Erythroblast (primary cell): ENCODE measurements at regions not wholly inside any gene's neighbourhood (a gene's known extent, or its start where the extent isn't known, plus 50 kb on each side); places are given as distances from the start of the nearest gene placed in this dataset.

Source experiments
- DNase-seq, 2 experiments: peaks; one replicate each; lab custom pipeline; 2025; lab: John Stamatoyannopoulos, UW
- GATA1 ChIP-seq: IDR thresholded peaks from 2 replicates; pipeline ENCODE4 v1.6.1; 2011; ENCODE audit warnings: low read depth, mild to moderate bottlenecking, control low read depth, low read length, moderate library complexity
- POLR2A ChIP-seq: IDR thresholded peaks from 2 replicates; pipeline ENCODE4 v1.6.1; 2011; ENCODE audit warnings: mild to moderate bottlenecking, low read length

- DNase-seq = no peak
Observed at GRCh38 chr2:147684903-147685302, 159.9 kb upstream of the ACVR2A start.

DNA sequence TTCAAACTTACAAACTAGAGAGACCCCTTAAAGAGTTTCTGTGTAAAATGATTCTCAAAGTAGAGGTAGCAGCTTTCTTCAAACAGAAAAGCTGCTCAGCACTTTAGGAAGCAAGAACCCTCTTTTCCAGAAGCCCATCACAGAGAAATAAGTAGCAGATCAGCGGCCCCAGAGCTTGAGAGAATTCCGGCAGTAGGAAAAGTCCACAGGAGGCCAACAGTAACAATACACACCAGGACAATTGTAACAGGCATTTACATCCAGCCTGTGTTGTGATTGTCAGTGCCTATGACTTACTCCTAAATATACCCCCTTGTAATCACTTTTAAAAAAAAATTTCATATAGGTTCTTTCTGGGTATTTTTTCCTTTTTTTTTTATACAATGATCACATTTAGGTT is 161.4 kb upstream of the ACVR2A start:
- no peak for DNase-seq
- TF ChIP-seq GATA1 (no peak), POLR2A (no peak)

More at GRCh38 chr2:147684903-147685302, 159.9 kb upstream of the ACVR2A start:
- TF ChIP-seq GATA1 = no peak
- no peak for TF ChIP-seq POLR2A

DNA sequence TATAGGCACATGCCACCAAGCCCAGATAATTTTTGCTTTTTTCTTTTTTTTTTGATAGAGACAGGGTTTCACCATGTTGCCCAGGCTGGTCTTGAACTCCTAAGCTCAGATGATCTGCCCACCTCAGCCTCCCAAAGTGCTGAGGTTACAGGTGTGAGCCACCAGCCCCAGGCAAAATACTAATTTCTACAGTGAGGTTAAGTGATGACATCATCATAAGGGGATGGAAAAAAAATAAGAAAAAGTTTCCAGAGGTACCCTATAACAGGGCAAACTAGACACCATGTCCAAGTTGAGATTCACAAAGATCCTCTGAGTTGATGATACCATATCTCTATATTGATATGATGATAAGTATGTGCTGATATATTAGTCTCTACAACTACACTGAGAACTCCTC is 163.7 kb upstream of the ACVR2A start:
- TF ChIP-seq GATA1 (no peak), POLR2A (no peak)
- no peak for DNase-seq

- TF ChIP-seq GATA1 (no peak), POLR2A (no peak)
- no peak for DNase-seq
Observed at GRCh38 chr2:147679955-147680531, 164.8 kb upstream of the ACVR2A start.

DNA sequence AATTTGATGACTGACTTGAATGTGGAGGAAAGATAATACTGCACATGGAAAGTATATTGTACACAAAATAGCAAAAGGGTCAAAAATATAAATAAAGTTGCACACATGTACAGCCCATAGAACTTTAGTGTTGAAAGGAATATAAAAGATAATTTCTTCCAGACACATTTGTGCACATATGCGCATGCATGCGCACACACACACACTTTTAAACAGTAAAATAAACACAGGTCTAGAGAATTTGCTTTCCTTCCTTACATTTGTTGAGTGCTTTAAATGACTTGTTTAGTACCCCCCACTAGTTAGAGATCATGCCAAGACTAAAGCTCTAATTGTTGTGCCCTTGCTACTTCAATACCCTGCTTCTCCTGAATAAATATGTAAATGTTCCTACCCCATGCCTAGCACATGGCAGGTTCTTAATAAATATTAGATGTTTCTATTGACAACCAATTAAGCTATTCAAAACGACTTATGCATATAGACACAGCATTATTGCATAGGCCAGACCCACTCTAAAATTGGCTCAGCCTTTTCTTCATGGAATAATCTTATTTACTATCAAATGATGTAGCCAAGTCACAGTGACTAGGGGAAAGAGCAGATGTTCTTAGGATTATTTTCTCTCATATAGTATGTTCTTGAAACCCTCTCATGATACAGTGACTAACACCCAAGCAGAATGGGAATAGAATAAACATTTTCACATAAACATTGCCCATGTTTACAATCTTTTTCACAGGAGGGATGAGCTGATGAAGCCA is 165.5 kb upstream of the ACVR2A start:
- no peak for TF ChIP-seq GATA1
- no peak for TF ChIP-seq POLR2A
- DNase-seq = no peak

GRCh38 chr2:147665105-147665504 is 179.7 kb upstream of the ACVR2A start:
- TF ChIP-seq GATA1 (no peak), POLR2A (no peak)
- no peak for DNase-seq

- no peak for DNase-seq
- TF ChIP-seq POLR2A (no peak), GATA1 (no peak)
Observed at GRCh38 chr2:147663962-147664361, 180.9 kb upstream of the ACVR2A start.

DNA sequence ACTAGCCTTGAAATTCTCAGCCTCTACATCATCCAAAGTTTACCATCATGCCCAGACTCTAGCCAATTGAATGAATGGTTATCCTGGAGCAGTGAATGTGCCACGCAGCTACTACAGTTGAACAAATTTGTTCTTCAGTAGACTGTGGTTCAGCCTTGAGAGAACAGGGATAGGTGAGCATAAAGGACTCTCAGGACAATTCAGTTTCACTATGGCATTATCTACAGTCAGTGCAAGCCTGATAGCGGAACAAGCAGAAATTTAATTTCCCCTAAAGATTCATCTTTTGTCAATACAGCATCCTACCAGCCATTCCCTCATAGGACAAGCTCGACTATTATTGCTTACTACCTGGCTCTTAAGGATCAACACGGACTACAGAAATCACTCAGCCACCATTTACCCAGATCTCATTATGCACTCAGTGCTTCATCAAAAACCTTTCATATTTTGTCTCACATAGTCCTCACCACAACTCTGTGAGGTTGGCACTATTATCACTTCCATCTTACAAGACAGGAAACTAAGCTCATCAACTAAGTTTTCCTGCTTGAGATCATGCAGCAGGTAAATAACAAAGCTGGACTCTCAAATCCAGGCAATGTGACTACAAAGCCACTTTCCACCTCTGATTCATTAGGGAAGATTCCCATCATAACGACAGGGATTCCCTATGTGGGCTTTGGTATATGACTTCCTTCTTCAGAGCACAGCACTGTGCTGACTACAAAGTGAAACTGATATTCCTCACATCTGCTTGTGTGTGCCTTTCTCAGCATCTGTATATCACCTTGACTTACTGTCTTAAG is 181.5 kb upstream of the ACVR2A start:
- TF ChIP-seq POLR2A = no peak
- no peak for TF ChIP-seq GATA1
- no peak for DNase-seq

DNA sequence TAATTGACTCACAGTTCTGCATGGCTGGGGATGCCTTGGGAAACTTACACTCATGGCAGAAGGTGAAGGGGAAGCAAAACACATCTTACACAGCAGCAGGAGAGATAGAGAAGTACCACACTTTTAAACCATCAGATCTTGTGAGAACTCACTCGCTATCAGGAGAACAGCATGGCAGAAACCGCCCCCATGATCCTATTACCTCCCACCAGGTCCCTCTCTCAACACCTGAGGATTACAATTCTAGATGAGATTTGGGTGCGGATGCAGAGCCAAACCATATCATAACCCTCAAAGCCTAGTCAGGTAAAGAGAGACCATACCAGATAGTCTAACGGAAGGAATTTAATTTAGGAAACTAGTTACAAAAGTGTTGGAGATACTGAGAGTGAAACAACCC is 182.6 kb upstream of the ACVR2A start:
- TF ChIP-seq GATA1 (no peak), POLR2A (no peak)
- no peak for DNase-seq

DNA sequence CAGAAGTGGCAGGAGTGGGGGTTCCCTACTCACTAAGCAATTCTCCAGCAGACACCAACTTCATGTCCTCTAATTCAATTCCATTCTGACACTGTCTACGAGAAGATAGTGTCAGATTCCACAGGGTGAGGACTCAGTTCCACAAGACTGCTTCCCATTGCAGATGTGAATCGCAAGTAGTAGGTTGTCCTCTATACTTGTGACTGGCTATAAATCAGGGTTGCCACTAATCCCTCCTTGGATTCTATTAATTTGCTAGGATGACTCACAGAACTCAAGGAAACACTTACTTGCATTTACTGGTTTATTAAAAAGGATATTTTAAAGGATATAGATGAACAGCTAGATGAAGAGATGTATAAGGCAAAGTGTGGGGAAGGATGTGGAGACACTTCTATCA is 184.1 kb upstream of the ACVR2A start:
- DNase-seq = no peak
- no peak for TF ChIP-seq GATA1
- TF ChIP-seq POLR2A = no peak

DNA sequence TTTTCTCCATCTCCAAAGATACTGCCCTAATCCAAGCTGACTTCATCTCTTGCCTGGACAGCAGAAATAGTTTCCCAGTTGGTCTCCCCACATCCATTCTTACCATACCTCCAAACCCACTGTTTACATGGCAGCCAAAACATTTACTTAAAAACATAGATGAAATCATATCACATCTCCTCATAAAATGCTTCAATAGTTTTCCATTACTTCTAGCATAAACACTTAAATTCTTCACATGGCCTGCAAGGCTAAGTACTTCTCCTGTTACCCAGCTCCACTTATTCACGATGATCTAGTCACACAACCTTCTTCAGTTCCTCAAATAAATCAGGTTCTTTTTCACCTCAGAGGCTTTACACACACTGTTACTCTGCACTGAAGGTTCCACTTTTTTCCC is 185.8 kb upstream of the ACVR2A start:
- no peak for DNase-seq
- TF ChIP-seq GATA1 = no peak
- TF ChIP-seq POLR2A = no peak

GRCh38 chr2:147657086-147658000 is 187.5 kb upstream of the ACVR2A start:
- TF ChIP-seq POLR2A (no peak), GATA1 (no peak)
- no peak for DNase-seq

DNA sequence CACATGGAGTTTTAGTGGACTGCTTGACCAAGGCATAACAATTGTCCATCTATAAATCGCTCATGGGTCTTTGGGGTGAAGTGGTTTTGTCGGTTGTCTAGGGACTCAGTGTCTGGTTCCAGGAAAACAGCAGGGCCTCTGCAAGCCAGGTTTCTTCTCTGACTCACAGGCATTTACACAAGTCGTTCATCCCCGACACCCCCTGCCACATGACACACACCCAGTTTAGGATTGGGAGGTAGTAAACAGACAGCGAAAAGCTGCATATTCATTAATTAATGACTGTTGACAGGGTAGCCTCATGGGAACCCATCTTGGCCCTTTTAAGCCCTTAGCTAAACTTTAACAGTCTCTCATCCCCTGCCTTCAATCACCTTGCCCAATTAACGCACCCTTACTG is 194.8 kb upstream of the ACVR2A start:
- TF ChIP-seq GATA1 (no peak), POLR2A (no peak)
- DNase-seq = no peak
